ENCODE measurements at regions not wholly inside any gene's neighbourhood (a gene's known extent, or its start where the extent isn't known, plus 50 kb on each side); places are given as distances from the start of the nearest gene placed in this dataset.

- TF ChIP-seq POLR2A (IDR thresholded peaks at IDR 0.05), result no peak
- TF ChIP-seq, protein P1, sequence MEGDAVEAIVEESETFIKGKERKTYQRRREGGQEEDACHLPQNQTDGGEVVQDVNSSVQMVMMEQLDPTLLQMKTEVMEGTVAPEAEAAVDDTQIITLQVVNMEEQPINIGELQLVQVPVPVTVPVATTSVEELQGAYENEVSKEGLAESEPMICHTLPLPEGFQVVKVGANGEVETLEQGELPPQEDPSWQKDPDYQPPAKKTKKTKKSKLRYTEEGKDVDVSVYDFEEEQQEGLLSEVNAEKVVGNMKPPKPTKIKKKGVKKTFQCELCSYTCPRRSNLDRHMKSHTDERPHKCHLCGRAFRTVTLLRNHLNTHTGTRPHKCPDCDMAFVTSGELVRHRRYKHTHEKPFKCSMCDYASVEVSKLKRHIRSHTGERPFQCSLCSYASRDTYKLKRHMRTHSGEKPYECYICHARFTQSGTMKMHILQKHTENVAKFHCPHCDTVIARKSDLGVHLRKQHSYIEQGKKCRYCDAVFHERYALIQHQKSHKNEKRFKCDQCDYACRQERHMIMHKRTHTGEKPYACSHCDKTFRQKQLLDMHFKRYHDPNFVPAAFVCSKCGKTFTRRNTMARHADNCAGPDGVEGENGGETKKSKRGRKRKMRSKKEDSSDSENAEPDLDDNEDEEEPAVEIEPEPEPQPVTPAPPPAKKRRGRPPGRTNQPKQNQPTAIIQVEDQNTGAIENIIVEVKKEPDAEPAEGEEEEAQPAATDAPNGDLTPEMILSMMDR (IDR thresholded peaks at IDR 0.05 in 4 of 5, conservative IDR thresholded peaks at IDR 0.05 in 1 of 5), result no peak
These were observed 1138.7 kb upstream of the PCDH7 start for GRCh38 chr4:29581457-29581856.
